ENCODE measurements at regions not wholly inside any gene's neighbourhood (a gene's known extent, or its start where the extent isn't known, plus 50 kb on each side); places are given as distances from the start of the nearest gene placed in this dataset.
"Not testable (repeated sequence)": the region's sequence is repeated elsewhere in the genome, so short reads cannot be mapped to it uniquely, and the experiment has no call there.

GRCh38 chr3:34070831-34071585 lies 272.6 kb downstream of the PDCD6IP start:
- no peak for DNase-seq (ENCODE audit: low spot score)
- Histone ChIP-seq H3K4me3 (no peak overlapping the region), H3K27ac (no peak overlapping the region)
- no peak for TF ChIP-seq CTCF (IDR thresholded peaks at IDR 0.05)

- no peak for DNase-seq (ENCODE audit: low spot score)
Measured at GRCh38 chr3:34072297-34072696, 273.9 kb downstream of the PDCD6IP start.

GRCh38 chr3:34073111-34073510 lies 274.7 kb downstream of the PDCD6IP start:
- Histone ChIP-seq H3K27ac (no peak overlapping the region), H3K4me3 (no peak overlapping the region)
- DNase-seq (ENCODE audit: low spot score), result no peak
- TF ChIP-seq CTCF (IDR thresholded peaks at IDR 0.05), result no peak

More at GRCh38 chr3:34072297-34072696, 273.9 kb downstream of the PDCD6IP start:
- Histone ChIP-seq H3K27ac (no peak overlapping the region), H3K4me3 (no peak overlapping the region)
- TF ChIP-seq CTCF (IDR thresholded peaks at IDR 0.05), result no peak

DNA sequence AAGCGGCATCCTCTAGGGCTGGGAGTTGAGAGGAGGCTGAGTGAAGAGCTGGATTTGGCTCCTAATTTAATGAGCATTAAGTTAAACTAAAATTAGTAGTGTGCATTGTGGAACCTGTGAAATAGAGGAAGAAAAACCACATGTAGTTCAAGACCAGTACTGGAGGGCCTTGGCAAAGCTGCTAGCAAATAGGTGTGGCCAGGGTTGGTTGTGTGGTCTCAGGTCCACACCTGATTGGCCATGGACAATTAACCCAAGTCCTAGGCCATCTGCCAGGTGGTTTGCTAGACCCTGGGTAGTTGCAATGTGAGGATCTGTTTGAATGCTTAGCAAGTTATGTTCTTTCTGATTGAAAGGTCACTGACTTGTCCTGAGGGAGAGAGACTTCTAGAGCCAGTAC lies 275.5 kb downstream of the PDCD6IP start:
- TF ChIP-seq CTCF (IDR thresholded peaks at IDR 0.05), result no peak
- no peak for DNase-seq (ENCODE audit: low spot score)
- Histone ChIP-seq H3K4me3 (no peak overlapping the region), H3K27ac (no peak overlapping the region)

DNA sequence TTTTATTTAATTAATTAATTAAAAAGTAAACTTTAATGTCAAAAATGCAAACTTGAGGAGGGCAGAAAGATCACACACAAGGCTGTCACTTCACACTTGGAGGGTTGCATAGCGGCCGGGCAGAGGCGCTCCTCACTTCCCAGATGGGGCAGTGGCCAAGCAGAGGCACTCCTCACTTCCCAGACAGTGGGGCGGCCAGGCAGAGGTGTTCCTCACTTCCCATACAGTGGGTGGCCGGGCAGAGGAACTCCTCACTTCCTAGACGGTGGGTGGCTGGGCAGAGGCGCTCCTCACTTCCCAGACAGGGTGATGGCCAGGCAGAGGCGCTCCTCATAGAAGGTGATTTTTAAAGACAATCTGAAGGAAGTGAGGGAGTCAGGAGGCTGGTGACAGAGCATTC lies 277.5 kb downstream of the PDCD6IP start:
- no peak for DNase-seq (ENCODE audit: low spot score)
- TF ChIP-seq CTCF (IDR thresholded peaks at IDR 0.05), result no peak
- Histone ChIP-seq H3K4me3 (no peak overlapping the region), H3K27ac (no peak overlapping the region)

DNA sequence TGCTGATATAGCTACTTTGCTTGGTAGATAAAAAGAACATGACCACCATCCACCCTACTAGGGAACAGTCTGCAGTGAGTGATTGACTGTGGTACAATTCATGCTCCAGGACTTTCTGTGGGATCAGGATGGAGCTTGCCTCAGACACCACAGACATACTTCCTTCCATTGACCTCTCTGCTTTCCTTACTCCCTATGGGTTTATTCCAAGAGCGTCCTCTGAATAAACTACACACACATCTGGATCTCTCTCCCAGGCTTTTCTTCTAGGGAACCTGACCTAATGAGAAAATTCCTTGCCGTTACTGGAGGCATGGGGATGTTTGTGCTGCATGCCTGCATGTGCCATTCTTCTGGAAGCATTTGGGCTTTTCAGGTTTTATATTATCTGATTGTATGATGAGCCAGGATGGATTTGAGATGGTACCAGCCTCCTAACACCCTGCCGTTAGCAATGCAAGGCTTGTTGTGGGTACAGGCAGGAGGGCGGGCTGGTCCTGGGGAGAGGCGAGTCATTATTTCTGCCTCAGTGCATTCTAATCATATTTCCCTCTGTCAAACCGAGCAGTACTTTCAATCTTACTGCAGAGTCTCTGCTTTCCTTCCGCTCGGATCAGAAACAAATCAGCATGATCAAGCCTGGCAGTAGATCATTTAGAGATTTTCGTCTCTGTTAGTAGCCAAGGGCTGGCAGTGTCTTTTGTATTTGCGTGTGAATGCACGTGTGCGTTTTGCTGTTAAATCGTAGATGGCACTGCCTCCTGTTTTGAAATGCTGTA lies 279.2 kb downstream of the PDCD6IP start:
- H3K4me3 ChIP-seq, result no peak overlapping the region
- DNase-seq (ENCODE audit: low spot score), result no peak
- no peak for TF ChIP-seq CTCF (IDR thresholded peaks at IDR 0.05)
- no peak overlapping the region for H3K27ac ChIP-seq

DNA sequence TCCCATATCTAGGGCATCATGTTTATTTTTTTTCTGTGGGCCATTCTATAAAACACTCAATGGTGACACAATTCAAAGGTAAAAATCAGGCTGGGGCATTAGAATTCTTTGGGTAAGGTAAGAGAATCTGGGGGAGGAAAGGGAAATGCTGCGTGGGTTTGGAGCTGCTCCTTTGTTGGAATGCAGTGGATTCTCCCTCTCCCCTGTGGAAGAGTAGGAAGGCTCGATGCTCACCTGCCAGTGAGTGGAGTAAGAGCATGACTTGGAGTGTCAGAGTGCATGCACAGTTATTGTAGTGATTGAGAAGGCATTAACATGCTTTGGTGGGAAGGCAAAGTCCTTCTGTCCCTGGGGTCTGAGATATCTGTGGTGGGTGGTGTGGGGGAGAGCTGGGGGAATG lies 280.0 kb downstream of the PDCD6IP start:
- no peak for TF ChIP-seq CTCF (IDR thresholded peaks at IDR 0.05)
- DNase-seq (ENCODE audit: low spot score), result no peak
- no peak overlapping the region for H3K27ac ChIP-seq
- H3K4me3 ChIP-seq, result no peak overlapping the region

DNA sequence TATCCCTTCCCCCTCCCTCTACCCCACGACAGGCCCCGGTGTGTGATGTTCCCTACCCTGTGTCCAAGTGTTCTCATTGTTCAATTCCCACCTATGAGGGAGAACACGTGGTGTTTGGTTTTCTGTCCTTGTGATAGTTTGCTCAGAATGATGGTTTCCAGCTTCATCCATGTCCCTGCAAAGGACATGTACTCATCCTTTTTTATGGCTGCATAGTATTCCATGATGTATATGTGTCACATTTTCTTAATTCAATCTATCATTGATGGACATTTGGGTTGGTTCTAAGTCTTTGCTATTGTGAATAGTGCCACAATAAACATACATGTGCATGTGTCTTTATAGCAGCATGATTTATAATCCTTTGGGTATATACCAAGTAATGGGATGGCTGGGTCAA lies 281.4 kb downstream of the PDCD6IP start:
- not testable (repeated sequence) for H3K4me3 ChIP-seq; DNase-seq (ENCODE audit: low spot score); H3K27ac ChIP-seq

DNA sequence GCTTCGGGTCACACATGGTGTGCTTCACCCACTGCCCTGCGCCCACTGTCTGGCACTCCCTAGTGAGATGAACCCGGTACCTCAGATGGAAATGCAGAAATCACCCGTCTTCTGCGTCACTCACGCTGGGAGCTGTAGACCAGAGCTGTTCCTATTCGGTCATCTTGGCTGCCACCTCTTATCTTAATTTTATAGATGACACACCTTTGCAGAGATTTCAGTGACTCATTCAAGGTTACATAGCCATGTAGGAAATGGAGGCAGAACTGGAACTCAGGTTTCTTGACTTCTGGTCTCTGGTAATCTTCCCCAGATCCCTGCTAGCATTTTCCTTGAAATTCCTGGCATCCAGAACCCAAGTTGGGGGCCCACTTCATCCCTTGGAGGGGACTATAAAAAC lies 291.9 kb downstream of the PDCD6IP start:
- H3K4me3 ChIP-seq; H3K27ac ChIP-seq; DNase-seq (ENCODE audit: low spot score): not testable (repeated sequence)
